ENCODE measurements at regions not wholly inside any gene's neighbourhood (a gene's known extent, or its start where the extent isn't known, plus 50 kb on each side); places are given as distances from the start of the nearest gene placed in this dataset.

DNA sequence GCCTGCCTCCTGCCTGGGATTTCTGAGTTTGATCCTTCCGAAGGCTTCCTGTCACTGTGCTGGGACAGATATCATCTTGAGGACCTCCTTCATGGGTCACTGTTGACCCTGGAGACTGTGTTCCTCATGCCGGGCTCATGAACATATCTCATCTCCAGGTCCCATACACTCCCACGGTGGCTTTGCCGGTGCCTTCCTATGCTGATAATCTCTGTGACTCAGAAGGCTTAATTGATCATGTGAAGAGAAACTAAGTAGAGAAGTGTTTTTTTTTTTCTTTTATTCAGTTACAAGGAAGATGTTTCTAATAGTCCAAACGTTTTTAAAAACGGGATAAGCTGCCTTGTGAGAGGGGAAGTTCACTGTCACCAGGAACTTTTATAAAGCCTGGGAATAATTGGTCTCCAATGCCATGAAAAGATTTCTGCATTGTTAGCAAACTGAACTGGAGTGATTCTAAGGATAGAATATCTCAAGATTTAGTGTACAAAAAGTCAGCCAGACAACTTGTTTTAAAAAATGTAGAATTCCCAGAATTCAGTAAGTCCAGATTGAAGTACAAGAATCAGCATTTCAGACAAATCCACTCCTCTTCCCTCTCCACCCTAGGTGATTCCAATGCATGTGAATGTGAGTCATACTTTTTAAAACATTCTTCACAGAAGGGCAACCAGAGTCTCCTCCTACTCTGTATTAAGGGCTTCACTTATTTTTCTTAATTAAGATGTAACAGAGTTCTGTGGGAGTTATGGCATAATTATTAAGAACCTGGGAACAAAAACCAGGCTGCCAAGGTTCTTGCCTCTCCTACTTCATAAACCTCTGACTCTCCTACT, 139.8 kb upstream of the LGR5 start:
- DNase-seq (ENCODE audit: low spot score in 2 of 2): no peak
- TF ChIP-seq POLR2A (IDR thresholded peaks at IDR 0.05) (no peak), EP300 (IDR thresholded peaks at IDR 0.05) (no peak)
- TF ChIP-seq, protein P1, sequence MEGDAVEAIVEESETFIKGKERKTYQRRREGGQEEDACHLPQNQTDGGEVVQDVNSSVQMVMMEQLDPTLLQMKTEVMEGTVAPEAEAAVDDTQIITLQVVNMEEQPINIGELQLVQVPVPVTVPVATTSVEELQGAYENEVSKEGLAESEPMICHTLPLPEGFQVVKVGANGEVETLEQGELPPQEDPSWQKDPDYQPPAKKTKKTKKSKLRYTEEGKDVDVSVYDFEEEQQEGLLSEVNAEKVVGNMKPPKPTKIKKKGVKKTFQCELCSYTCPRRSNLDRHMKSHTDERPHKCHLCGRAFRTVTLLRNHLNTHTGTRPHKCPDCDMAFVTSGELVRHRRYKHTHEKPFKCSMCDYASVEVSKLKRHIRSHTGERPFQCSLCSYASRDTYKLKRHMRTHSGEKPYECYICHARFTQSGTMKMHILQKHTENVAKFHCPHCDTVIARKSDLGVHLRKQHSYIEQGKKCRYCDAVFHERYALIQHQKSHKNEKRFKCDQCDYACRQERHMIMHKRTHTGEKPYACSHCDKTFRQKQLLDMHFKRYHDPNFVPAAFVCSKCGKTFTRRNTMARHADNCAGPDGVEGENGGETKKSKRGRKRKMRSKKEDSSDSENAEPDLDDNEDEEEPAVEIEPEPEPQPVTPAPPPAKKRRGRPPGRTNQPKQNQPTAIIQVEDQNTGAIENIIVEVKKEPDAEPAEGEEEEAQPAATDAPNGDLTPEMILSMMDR (IDR thresholded peaks at IDR 0.05): no peak
- peaks cover 0 to 7% (median 0%) of the 10 kb centered on the region in 4 donors for H3K4me1 ChIP-seq
- H3K36me3 ChIP-seq: no peaks in the 10 kb centered on the region
- no peak overlapping the region for H3K4me3 ChIP-seq
- 82 to 84% methylated on average over 6 of the region's 6 CpGs for WGBS, 2 donors
- no peaks in the 10 kb centered on the region for H3K9me3 ChIP-seq
- no peaks in the 10 kb centered on the region for H3K27me3 ChIP-seq
- H3K27ac ChIP-seq: no peak overlapping the region

DNA sequence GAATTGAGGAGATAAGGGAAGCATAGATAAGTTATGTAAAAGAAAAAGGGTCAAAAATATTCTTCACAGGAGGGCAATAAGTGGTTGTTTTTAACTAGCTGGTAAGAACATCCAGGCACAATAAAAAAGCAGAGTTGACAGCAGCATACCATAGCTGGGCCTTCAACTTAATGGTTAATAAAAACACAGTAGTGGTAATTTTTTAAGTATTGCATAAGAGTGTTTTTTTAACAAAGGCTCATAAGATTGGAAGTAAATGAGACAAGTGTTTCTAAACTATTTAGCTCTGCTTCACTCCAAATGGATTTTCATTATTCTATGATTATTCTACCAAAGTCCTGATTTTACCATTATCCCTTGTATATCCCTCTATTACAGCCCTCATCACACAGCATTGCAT, 140.1 kb upstream of the TSPAN8 start:
- TF ChIP-seq, protein P1 (IDR thresholded peaks at IDR 0.05): no peak
- no peak for TF ChIP-seq EP300 (IDR thresholded peaks at IDR 0.05)
- TF ChIP-seq POLR2A (IDR thresholded peaks at IDR 0.05): no peak
- H3K36me3 ChIP-seq: no peaks in the 10 kb centered on the region
- H3K27ac ChIP-seq: no peak overlapping the region
- DNase-seq (ENCODE audit: low spot score in 2 of 2): no peak
- H3K4me3 ChIP-seq: no peak overlapping the region
- peaks cover 0 to 7% (median 0%) of the 10 kb centered on the region in 4 donors for H3K4me1 ChIP-seq
- no peaks in the 10 kb centered on the region for H3K27me3 ChIP-seq
- H3K9me3 ChIP-seq: no peaks in the 10 kb centered on the region

DNA sequence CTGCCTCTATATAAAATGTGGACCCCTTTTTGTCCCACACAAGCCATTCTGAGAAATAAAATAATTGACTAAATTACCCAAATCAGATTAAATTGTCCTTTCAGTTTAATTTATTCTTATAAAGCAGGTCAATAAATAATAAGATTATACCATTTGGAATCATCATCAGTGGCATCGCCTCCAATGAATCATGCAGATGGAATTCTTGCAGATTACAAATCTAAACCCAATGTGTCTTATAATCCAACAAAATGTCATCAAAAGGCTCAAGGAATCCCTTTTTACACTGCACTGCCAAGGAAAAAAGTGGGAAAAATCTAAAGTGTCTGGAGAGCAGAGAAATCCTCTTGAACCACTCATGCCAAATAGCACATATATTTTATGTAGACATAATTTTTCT, 138.2 kb upstream of the TSPAN8 start:
- H3K9me3 ChIP-seq: peaks cover 0 to 10% (median 0%) of the 10 kb centered on the region in 4 donors
- no peaks in the 10 kb centered on the region for H3K27me3 ChIP-seq
- H3K36me3 ChIP-seq: no peaks in the 10 kb centered on the region
- H3K4me3 ChIP-seq: no peak overlapping the region
- TF ChIP-seq POLR2A (IDR thresholded peaks at IDR 0.05) (no peak), EP300 (IDR thresholded peaks at IDR 0.05) (no peak)
- TF ChIP-seq, protein P1 (IDR thresholded peaks at IDR 0.05): no peak
- no peak for DNase-seq (ENCODE audit: low spot score in 2 of 2)
- no peak overlapping the region for H3K27ac ChIP-seq
- WGBS, 2 donors: 82 to 85% methylated on average over 1 of the region's 1 CpG
- H3K4me1 ChIP-seq: peaks cover 0 to 7% (median 0%) of the 10 kb centered on the region in 4 donors

DNA sequence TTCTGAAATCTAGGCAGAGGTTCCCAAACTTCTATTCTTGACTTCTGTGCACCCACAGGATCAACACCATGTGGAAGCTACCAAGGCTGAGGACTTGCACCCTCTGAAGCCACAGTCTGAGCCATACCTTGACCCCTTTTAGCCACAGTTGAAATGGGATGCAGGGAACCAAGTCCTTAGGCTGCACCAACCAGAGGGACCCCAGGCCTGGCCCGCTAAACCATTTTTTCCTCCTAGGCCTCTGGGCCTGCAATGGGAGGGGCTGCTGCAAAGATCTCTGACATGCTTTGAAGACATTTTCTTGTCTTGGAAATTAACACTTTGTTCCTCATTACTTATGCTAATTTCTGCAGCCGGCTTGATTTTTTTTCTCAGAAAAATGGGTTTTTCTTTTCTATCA, 133.9 kb upstream of the TSPAN8 start:
- Histone ChIP-seq H3K27ac (no peak overlapping the region), H3K4me3 (no peak overlapping the region), H3K9me3 (peaks cover 0 to 10% (median 0%) of the 10 kb centered on the region in 4 donors), H3K36me3 (no peaks in the 10 kb centered on the region), H3K27me3 (no peaks in the 10 kb centered on the region), H3K4me1 (no peaks in the 10 kb centered on the region)
- TF ChIP-seq POLR2A (IDR thresholded peaks at IDR 0.05) (no peak), EP300 (IDR thresholded peaks at IDR 0.05) (no peak)
- TF ChIP-seq, protein P1 (IDR thresholded peaks at IDR 0.05): no peak
- no peak for DNase-seq (ENCODE audit: low spot score in 2 of 2)
- 96 to 97% methylated on average over 2 of the region's 2 CpGs for WGBS, 2 donors

DNA sequence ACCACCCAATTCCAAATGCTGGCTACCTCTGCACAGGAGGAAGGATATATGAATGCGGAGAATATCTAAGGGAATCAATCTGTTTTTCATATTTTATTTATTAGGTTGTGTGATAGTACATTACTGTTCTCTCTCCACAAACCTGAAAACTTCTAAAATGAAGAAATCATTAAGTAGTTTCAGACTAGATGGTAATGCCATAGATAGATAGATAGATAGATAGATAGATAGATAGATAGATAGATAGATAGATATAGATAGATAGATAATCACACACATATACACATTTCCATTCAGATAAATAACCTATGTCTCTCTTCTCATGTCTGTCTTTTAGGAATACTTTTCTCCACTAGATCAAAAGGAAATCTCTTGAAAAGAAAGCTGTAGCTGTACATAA, 126.1 kb upstream of the TSPAN8 start:
- H3K27me3 ChIP-seq: no peaks in the 10 kb centered on the region

More for the DNA sequence above, 126.1 kb upstream of the TSPAN8 start:
- Histone ChIP-seq H3K4me3 (no peak overlapping the region), H3K36me3 (no peaks in the 10 kb centered on the region), H3K4me1 (no peaks in the 10 kb centered on the region), H3K9me3 (no peaks in the 10 kb centered on the region), H3K27ac (no peak overlapping the region)
- WGBS, 2 donors: 95 to 98% methylated on average over 1 of the region's 1 CpG
- no peak for TF ChIP-seq EP300 (IDR thresholded peaks at IDR 0.05)
- no peak for DNase-seq (ENCODE audit: low spot score in 2 of 2)
